Body of pancreas (tissue), 4 donors: ENCODE measurements at regions not wholly inside any gene's neighbourhood (a gene's known extent, or its start where the extent isn't known, plus 50 kb on each side); places are given as distances from the start of the nearest gene placed in this dataset.
"Not testable (repeated sequence)": the region's sequence is repeated elsewhere in the genome, so short reads cannot be mapped to it uniquely, and the experiment has no call there.

Experiments used
- ATAC-seq: fragments of 150-250 bp; one replicate; pipeline ENCODE4 v1.9.1; 2016
- DNase-seq, 4 donors: peaks; one replicate each; pipeline ENCODE4 v3.0.0-alpha.2; 2019
- H3K27ac ChIP-seq, 4 donors: fragments of 200-600 bp; sonication (generic); 1 replicate in 3 of 4; 2 replicates in 1 of 4; pipeline versions ENCODE4 v1.5.1 to v1.6.1; 2016 to 2019; ENCODE audit warnings: mild to moderate bottlenecking in 1 of 4, mixed read lengths in 1 of 4, moderate library complexity in 1 of 4
- H3K27me3 ChIP-seq, 2 donors: fragments of 200-600 bp; sonication (generic); one replicate each; pipeline ENCODE4 v1.6.0; 2016; ENCODE audit warnings: mild to moderate bottlenecking in 1 of 2
- H3K36me3 ChIP-seq, 2 donors: fragments of 200-600 bp; sonication (generic); replicated peaks in 1 of 2; 2 replicates each; pipeline ENCODE4 v1.5.1; 2016; ENCODE audit warnings: low read depth in 2 of 2; ENCODE audit not compliant: insufficient read depth in 1 of 2
- H3K4me1 ChIP-seq: fragments of 200-600 bp; sonication (generic); one replicate; pipeline ENCODE4 v1.6.0; 2016
- H3K4me3 ChIP-seq, 2 donors: fragments of 200-600 bp; sonication (generic); 1 replicate in 1 of 2; 2 replicates in 1 of 2; pipeline ENCODE4 v1.5.1; 2016 to 2019
- H3K9me3 ChIP-seq, 3 donors: fragments of 200-600 bp; sonication (generic); 1 replicate in 2 of 3; 2 replicates in 1 of 3; pipeline ENCODE4 v1.5.1; 2016
- CTCF ChIP-seq, 7 experiments: fragments of 450-650 bp in 4 of 7; fragments of 200-600 bp in 3 of 7; sonication (generic) in 3 of 7; IDR thresholded peaks; one replicate each; pipeline ENCODE4 v1.5.1; 2016 to 2019; ENCODE audit warnings: antibody characterized with exemption in 7 of 7
- POLR2A ChIP-seq, 3 donors: fragments of 450-650 bp; IDR thresholded peaks; one replicate each; pipeline ENCODE4 v1.6.1; 2016; ENCODE audit warnings: antibody characterized with exemption in 3 of 3, mild to moderate bottlenecking in 2 of 3
- WGBS, 2 donors: methylation state at CpG; one replicate each; pipeline ENCODE4 v1.1.5; 2017; 5-methylcytosine and 5-hydroxymethylcytosine counted together
- intact Hi-C: fragments of 100-400 bp; cut with DNase I; formaldehyde crosslinking; loops from one replicate; pipeline ENCODE4 v1.15.1; 2023

DNA sequence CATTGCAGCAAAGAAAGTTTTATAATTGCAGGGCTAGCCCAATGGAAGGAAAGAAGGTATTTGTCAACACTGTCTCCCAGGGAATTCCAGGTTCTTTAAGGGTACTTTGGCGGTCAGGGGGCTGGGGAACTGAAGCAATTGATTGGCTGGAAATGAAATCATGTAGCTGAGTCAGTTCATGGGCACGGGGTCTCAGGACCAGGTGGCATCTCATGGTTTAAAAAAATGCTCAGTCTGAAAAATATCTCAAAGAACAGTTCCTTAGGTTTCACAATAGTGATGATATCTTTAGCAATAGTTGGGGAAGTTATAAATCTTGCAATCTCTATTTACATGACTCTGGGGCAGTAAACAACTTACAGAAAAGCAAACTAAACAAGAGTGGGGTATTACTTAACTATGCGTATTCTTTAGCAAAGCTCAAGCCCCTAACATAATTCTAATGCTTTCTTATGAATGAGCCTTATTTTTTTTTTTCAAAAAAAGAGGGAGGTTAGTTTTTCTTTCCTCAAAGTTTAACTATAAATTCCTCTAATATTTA, 376.9 kb upstream of the NRG3 start:
- WGBS, 2 donors: 43 to 50% methylated on average over 3 of the region's 3 CpGs
- no peak for TF ChIP-seq CTCF (IDR thresholded peaks at IDR 0.05)
- TF ChIP-seq POLR2A (IDR thresholded peaks at IDR 0.05): no peak
- intact Hi-C loops: no loop called here
- ATAC-seq: no peak
- Histone ChIP-seq H3K9me3 (no peaks in the 10 kb centered on the region), H3K4me3 (no peak overlapping the region), H3K4me1 (no peaks in the 10 kb centered on the region), H3K27ac (no peak overlapping the region), H3K36me3 (no peaks in the 10 kb centered on the region), H3K27me3 (no peaks in the 10 kb centered on the region)
- no peak for DNase-seq

GRCh38 chr10:81502677-81503359, 372.2 kb upstream of the NRG3 start:
- intact Hi-C loops: no loop called here
- no peaks in the 10 kb centered on the region for H3K36me3 ChIP-seq
- ATAC-seq (no peak), DNase-seq (no peak)
- H3K4me1 ChIP-seq: no peaks in the 10 kb centered on the region
- TF ChIP-seq POLR2A (IDR thresholded peaks at IDR 0.05) (no peak), CTCF (IDR thresholded peaks at IDR 0.05) (no peak)
- no peak overlapping the region for H3K4me3 ChIP-seq
- H3K27ac ChIP-seq: no peak overlapping the region
- H3K9me3 ChIP-seq: no peaks in the 10 kb centered on the region
- WGBS, 2 donors: 88 to 90% methylated on average over 23 to 28 of the region's 35 CpGs
- H3K27me3 ChIP-seq: no peaks in the 10 kb centered on the region

DNA sequence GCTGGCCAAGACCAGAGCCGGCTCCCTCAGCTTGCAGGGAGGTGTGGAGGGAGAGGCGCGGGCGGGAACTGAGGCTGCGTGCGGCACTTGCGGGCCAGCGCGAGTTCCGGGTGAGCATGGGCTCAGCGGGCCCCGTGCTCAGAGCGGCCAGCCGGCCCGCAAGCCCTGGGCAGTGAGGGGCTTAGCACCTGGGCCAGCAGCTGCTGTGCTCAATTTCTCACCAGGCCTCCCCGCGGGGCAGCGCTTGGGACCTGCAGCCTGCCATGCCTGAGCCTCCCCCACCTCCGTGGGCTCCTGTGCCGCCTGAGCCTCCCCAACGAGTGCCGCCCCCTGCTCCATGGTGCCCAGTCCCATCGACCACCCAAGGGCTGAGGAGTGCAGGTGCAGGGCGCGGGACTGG, 369.2 kb upstream of the NRG3 start:
- intact Hi-C loops, H3K36me3 ChIP-seq, DNase-seq, H3K27ac ChIP-seq, ATAC-seq, H3K4me3 ChIP-seq, H3K4me1 ChIP-seq, H3K9me3 ChIP-seq, H3K27me3 ChIP-seq: not testable (repeated sequence)
- 93% methylated on average over 22 of the region's 25 CpGs; no CpG with 5 or more reads in 1 of the 2 donors for WGBS, 2 donors

- H3K4me3 ChIP-seq: no peak overlapping the region
- TF ChIP-seq CTCF (IDR thresholded peaks at IDR 0.05) (no peak), POLR2A (IDR thresholded peaks at IDR 0.05) (no peak)
- H3K9me3 ChIP-seq: no peaks in the 10 kb centered on the region
- no peak for ATAC-seq
- no peaks in the 10 kb centered on the region for H3K36me3 ChIP-seq
- H3K27ac ChIP-seq: no peak overlapping the region
- intact Hi-C loops: no loop called here
- no peak for DNase-seq
- no peaks in the 10 kb centered on the region for H3K27me3 ChIP-seq
- no peaks in the 10 kb centered on the region for H3K4me1 ChIP-seq
These were observed 360.2 kb upstream of the NRG3 start for GRCh38 chr10:81514811-81515210.

DNA sequence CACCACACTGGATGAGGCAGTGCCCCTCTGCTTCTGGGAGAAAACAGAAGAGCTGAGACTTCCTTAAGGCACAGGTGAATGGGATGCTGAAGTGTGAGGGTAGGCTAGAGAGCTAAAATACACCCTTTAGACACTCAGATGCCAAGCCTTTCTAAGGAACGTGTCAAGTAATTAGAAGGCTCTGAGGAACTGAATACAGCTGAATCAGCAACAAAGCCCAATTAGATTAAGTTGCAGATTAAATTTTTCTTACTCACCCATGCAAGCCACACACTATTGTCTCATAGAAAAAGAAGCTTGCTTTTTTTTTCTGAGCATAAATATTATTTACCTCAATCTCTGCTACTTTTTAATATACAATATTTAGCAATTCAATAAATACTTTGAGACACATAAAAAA, 354.3 kb upstream of the NRG3 start:
- H3K27ac ChIP-seq: no peak overlapping the region
- H3K9me3 ChIP-seq: no peaks in the 10 kb centered on the region
- ATAC-seq (no peak), DNase-seq (no peak)
- H3K27me3 ChIP-seq: no peaks in the 10 kb centered on the region
- TF ChIP-seq CTCF (IDR thresholded peaks at IDR 0.05): no peak
- H3K4me3 ChIP-seq: no peak overlapping the region
- H3K36me3 ChIP-seq: no peaks in the 10 kb centered on the region
- H3K4me1 ChIP-seq: no peaks in the 10 kb centered on the region
- 44 to 45% methylated on average over 1 of the region's 1 CpG for WGBS, 2 donors
- intact Hi-C loops: no loop called here
